Parathyroid adenoma (tissue), 2 donors: ENCODE measurements at regions not wholly inside any gene's neighbourhood (a gene's known extent, or its start where the extent isn't known, plus 50 kb on each side); places are given as distances from the start of the nearest gene placed in this dataset.

Experiments
- H2AFZ ChIP-seq: fragments of 300-600 bp; sonication (generic); one replicate; pipeline ENCODE4 v1.7.0; 2017; ENCODE audit warnings: antibody characterized with exemption, mild to moderate bottlenecking
- H3K27ac ChIP-seq: fragments of 300-600 bp; sonication (generic); one replicate; pipeline ENCODE4 v1.7.0; 2017
- H3K27me3 ChIP-seq: fragments of 300-600 bp; sonication (generic); one replicate; pipeline ENCODE4 v1.7.0; 2017; ENCODE audit warnings: low read length; ENCODE audit not compliant: control insufficient read depth, insufficient read depth
- H3K36me3 ChIP-seq: fragments of 300-600 bp; sonication (generic); one replicate; pipeline ENCODE4 v1.7.0; 2017; ENCODE audit warnings: low read length; ENCODE audit not compliant: control insufficient read depth, insufficient read depth
- H3K4me1 ChIP-seq: fragments of 300-600 bp; sonication (generic); one replicate; pipeline ENCODE4 v1.7.0; 2017; ENCODE audit warnings: control low read depth
- H3K4me2 ChIP-seq: fragments of 300-600 bp; sonication (generic); one replicate; pipeline ENCODE4 v1.7.0; 2017; ENCODE audit warnings: low read length
- H3K4me3 ChIP-seq: fragments of 300-600 bp; sonication (generic); one replicate; pipeline ENCODE4 v1.7.0; 2017; ENCODE audit warnings: low read depth, low read length
- H3K79me2 ChIP-seq: fragments of 300-600 bp; sonication (generic); one replicate; pipeline ENCODE4 v1.7.0; 2017; ENCODE audit warnings: control low read depth
- H3K9ac ChIP-seq: fragments of 300-600 bp; sonication (generic); one replicate; pipeline ENCODE4 v1.7.0; 2017; ENCODE audit warnings: mild to moderate bottlenecking
- H3K9me3 ChIP-seq: fragments of 300-600 bp; sonication (generic); one replicate; pipeline ENCODE4 v1.7.0; 2017; ENCODE audit warnings: low read length; ENCODE audit not compliant: control insufficient read depth
- TF ChIP-seq, protein P1 (sequence below): fragments of 300-600 bp; sonication (generic); IDR thresholded peaks from one replicate; pipeline ENCODE4 v1.7.0; 2017; ENCODE audit warnings: antibody characterized with exemption, mild to moderate bottlenecking
- donor health status: primary hyperparathyroidism.

GRCh38 chr2:160916300-160916699, 243.9 kb upstream of the TANK start:
- Histone ChIP-seq H3K27ac (no peak overlapping the region), H3K9ac (no peak overlapping the region), H3K4me2 (no peak overlapping the region), H3K36me3 (no peaks in the 10 kb centered on the region), H3K9me3 (no peaks in the 10 kb centered on the region), H3K4me1 (peaks cover 11% of the 10 kb centered on the region), H3K4me3 (no peak overlapping the region), H2AFZ (no peak overlapping the region), H3K79me2 (no peaks in the 10 kb centered on the region), H3K27me3 (no peaks in the 10 kb centered on the region)
- TF ChIP-seq, protein P1, sequence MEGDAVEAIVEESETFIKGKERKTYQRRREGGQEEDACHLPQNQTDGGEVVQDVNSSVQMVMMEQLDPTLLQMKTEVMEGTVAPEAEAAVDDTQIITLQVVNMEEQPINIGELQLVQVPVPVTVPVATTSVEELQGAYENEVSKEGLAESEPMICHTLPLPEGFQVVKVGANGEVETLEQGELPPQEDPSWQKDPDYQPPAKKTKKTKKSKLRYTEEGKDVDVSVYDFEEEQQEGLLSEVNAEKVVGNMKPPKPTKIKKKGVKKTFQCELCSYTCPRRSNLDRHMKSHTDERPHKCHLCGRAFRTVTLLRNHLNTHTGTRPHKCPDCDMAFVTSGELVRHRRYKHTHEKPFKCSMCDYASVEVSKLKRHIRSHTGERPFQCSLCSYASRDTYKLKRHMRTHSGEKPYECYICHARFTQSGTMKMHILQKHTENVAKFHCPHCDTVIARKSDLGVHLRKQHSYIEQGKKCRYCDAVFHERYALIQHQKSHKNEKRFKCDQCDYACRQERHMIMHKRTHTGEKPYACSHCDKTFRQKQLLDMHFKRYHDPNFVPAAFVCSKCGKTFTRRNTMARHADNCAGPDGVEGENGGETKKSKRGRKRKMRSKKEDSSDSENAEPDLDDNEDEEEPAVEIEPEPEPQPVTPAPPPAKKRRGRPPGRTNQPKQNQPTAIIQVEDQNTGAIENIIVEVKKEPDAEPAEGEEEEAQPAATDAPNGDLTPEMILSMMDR = no peak

DNA sequence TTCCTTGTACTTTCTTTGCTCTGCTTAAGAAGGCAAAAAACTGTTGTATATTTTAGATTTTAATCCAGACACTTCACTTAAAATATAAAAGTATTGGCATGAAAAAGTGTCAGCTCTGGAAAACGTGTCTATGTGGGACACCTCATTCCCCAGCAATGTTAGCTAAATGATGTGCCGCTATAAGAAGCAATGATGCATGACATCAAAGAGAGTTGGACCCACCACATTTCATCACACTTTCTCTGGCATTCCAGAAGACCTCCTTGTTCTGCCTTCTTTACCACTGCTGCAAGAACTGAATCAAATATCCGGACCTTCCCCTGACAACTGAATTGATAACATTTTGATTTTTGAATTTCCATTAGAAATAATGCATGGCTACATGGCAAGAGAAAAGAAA, 242.4 kb upstream of the TANK start:
- Histone ChIP-seq H3K9me3 (no peaks in the 10 kb centered on the region), H3K27me3 (no peaks in the 10 kb centered on the region), H3K4me3 (no peak overlapping the region), H3K4me2 (no peak overlapping the region), H3K27ac (no peak overlapping the region), H3K36me3 (no peaks in the 10 kb centered on the region), H3K79me2 (no peaks in the 10 kb centered on the region), H3K9ac (no peak overlapping the region), H2AFZ (no peak overlapping the region), H3K4me1 (peaks cover 15% of the 10 kb centered on the region)
- TF ChIP-seq, protein P1 = no peak

GRCh38 chr2:160918258-160918657, 242.0 kb upstream of the TANK start:
- Histone ChIP-seq H3K9me3 (no peaks in the 10 kb centered on the region), H3K36me3 (no peaks in the 10 kb centered on the region), H3K27me3 (no peaks in the 10 kb centered on the region), H3K27ac (no peak overlapping the region), H3K4me3 (no peak overlapping the region), H3K79me2 (no peaks in the 10 kb centered on the region), H3K4me2 (no peak overlapping the region), H3K4me1 (peaks cover 15% of the 10 kb centered on the region), H3K9ac (no peak overlapping the region), H2AFZ (no peak overlapping the region)
- TF ChIP-seq, protein P1 = no peak

DNA sequence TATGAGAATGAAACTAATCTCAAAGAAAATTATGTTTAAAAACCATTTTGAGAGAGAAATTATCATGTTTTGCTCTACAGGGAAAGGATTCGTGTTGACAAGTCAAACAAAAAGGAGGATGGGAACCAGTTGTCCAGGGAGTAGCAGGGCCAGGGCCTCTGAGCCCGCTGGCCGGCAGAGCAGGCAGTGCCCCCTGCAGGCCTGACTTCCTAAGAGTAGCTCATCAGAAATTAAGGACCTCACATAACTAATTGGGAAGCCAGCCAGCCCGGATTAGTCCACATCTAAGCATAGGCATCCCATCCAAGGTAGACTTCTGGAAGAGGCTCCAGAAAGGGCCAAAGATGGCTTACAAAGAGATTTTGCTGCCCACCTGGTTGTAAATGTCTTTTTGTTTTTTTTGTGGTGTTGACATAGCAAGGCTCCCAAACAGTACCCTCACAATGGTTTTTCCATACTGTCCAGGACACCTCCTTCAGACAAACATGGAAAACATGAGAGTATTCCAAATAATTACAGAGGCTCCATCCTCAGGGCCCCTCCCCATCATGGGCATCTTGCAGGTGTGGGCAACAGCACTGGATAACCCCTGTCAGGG, 241.2 kb upstream of the TANK start:
- Histone ChIP-seq H3K79me2 (no peaks in the 10 kb centered on the region), H2AFZ (no peak overlapping the region), H3K4me3 (no peak overlapping the region), H3K9me3 (no peaks in the 10 kb centered on the region), H3K4me1 (peaks cover 15% of the 10 kb centered on the region), H3K4me2 (no peak overlapping the region), H3K27me3 (no peaks in the 10 kb centered on the region), H3K9ac (no peak overlapping the region), H3K27ac (no peak overlapping the region), H3K36me3 (no peaks in the 10 kb centered on the region)
- TF ChIP-seq, protein P1 = peak; percentile 70

DNA sequence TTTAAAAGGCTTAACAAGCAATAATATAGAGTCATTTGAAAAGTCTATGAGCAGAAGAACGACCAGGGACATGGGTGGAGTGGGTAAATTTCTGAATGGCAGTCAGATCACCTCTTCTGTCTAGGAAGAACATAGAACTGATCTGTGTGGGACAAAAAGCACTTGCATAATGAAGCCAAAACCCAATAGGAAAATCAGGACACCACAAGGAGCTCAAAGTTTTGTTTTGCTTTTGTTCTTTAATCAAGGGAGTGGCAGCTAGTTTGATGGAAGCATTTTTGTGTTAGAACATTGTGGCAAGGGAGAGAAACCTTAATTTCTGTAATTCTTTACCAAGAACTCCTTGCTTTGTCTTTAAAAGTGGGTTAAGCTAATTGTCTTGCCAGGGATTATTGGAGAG, 240.2 kb upstream of the TANK start:
- H3K27me3 ChIP-seq = no peaks in the 10 kb centered on the region
- no peaks in the 10 kb centered on the region for H3K79me2 ChIP-seq
- peaks cover 15% of the 10 kb centered on the region for H3K4me1 ChIP-seq
- H2AFZ ChIP-seq = peak overlapping the region; percentile 58
- no peak overlapping the region for H3K4me3 ChIP-seq
- no peaks in the 10 kb centered on the region for H3K9me3 ChIP-seq
- no peak overlapping the region for H3K9ac ChIP-seq
- TF ChIP-seq, protein P1 = no peak
- no peaks in the 10 kb centered on the region for H3K36me3 ChIP-seq
- no peak overlapping the region for H3K27ac ChIP-seq
- H3K4me2 ChIP-seq = no peak overlapping the region
